CD4-positive, alpha-beta T cell treated with Interleukin-6 at 100 ng/mL for 8 hours (primary cell): ENCODE measurements at regions not wholly inside any gene's neighbourhood (a gene's known extent, or its start where the extent isn't known, plus 50 kb on each side); places are given as distances from the start of the nearest gene placed in this dataset.
A peak's percentile ranks its signal among the peaks of the same experiment; 100 is the strongest.

ENCODE experiments used
- DNase-seq: peaks from one replicate; pipeline ENCODE4 v3.0.0-alpha.2; 2020; ENCODE audit warnings: mixed read lengths, low spot score

GRCh38 chr14:76926521-76927251 lies 100.5 kb downstream of the LRRC74A start:
- DNase-seq = peak; percentile 71

- DNase-seq = no peak
These were observed 98.9 kb downstream of the LRRC74A start for GRCh38 chr14:76925097-76925441.

DNA sequence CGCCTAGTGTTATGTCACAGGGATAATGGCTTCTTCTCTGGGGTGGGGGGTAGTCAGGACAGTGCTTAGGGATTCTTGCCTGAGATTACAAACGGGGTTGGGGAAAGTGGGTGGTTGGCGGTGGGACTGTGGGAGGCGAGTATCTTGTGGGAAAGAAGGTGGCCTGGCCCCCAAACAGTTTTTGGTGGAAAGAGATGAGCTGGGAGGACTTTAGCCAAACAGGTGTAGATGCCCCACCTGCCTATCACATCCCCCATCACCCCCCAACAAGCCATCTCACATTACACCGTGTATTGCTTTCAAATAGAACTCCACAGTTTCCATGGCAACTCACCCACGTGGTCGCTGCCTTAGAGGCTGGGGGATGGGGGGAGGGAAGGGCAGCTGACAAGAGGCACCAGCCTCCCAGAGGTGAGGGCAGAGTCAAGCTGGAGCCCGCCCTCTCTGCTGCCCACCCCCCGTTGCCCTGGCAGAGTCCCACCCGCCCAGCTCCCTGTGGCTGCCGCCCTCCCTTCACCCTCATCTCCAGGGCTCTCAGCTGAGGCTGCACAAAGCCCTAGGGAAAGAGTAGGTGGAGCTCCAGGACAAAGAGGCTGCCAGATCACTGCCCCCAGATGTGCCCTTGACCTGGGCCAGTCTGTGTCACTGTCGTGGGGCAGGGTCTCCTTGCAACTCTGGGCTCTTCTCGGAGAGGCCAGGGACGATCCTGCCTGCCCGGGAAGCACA lies 98.3 kb downstream of the LRRC74A start:
- DNase-seq = no peak

DNA sequence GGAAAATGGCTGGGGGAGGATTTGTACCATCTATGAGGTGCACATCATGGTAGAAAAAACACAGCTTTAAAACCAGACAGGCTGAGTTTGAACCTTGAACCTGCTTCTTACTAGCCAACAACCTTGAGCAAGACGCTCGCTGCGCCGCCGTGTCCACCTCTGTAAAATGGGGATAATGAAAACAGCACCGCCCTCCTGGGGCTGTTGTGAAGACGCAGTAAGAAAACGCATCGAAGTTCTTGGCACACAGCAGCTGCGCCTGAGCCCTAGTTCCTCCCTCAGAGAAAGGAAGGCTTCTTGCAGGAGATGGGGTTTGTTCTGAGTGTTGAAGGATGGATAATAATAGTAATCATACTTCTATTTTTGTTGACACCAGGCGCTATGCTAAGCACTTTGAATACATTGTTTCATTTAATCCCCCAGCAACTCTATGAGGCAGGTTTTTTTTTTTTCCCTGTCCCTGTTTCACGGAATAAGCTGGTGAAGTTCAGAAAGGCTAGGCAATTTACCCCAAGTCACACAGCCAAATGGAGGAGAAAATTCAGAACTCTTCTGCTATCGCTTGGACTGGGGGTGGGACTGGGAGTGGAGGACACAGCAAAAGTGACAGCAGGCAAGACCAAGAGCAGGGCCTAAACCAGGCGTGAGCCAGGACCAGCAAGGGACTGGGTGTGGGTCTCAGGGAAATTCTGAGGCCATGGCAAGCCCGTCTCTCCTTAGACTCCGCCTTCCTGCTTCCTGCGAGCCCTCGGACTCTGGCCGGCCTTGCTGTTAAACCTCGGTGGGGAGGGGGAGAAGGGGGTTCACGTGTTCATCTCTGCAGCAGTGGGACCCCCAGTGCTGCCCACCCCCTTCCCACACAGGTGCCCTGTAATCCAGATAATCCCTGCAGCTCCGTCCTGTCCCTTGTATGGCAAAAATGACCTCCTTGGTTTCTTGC lies 97.5 kb downstream of the LRRC74A start:
- no peak for DNase-seq

DNA sequence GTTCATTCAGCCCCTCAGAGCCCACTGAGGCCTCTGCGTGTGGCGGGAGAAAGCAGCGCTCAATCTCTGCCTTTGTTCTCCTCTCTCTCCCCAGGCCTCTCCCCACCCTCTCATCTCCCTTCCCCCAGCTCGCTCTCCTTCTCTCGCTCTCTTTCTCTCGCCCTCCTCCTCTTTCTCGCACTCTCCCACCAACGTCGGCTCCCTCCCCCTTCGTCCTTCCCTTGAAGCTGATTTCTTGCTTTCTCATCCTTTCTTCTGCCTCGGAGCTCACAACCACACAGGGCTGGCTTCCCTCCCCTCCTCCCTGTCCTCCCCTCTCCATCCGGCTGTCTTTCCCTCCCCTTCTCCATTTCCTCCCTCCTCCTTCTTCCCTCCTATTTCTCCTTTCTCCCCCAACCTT lies 96.4 kb downstream of the LRRC74A start:
- no peak for DNase-seq

DNA sequence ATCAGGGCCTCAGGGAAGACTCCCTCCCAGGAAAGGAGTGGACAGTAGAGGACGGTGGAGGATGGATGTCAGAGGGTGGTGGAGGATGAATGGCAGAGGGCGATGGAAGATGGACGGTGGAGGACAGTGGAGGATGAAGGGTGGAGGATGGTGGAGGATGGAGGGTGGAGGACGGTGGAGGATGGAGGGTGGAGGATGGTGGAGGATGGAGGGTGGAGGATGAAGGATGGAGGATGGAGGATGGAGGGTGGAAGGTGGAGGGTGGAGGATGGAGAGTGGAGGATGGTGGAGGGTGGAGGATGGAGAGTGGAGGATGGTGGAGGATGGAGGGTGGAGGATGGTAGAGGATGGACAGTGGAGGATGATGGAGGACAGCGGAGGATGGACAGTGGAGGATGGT lies 95.9 kb downstream of the LRRC74A start:
- no peak for DNase-seq

DNA sequence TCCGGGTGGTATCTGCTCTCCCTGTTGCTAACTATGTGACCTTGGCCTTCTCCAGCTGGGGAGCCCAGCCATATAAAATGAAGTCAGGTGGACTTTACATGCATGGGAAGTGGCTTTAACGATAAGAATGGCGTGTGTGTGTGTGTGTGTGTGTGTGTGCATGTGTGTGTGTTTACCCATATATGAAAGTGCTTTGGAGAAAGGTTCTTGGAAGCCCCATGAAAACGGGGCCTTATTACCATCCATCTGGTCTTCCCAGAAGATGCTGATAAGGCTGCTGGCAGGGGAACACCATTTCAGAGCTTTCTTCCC lies 94.8 kb downstream of the LRRC74A start:
- DNase-seq = no peak

DNA sequence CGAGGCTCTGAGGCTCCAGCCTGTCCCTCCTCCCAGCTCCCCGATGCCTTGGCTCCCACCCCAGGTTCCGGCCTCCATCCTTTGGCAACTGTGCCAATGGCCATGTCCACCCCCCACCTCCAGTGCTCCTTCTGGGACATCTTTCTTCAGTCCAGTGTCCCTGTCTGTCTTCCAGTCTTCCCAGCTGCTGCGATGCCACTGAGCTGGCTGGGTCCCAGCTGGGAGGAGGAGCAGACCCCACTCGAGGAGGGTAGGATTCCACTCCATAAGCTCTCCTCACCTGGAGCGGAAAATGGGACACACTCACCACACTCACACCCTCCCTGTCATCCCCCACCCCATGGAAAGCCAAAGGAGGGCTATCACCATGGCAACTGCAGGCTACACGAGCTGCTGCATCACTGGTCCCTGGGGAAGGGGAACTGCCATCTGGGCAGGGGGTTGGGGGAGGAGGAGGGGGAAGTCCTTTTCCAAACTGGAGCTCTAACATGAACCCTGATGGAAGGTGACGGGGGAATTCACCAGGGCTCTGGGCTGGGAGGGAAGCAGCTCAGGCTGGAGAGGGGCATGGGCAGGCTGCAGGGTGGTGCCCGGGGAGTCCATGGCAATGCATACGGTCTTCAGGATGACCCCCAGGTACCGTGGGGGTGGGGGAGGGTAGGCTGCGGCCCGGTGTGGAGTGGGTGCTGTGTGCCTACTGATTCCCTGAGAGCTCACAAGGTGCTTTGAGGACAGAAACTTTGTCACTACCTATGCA lies 94.3 kb downstream of the LRRC74A start:
- DNase-seq = no peak

DNA sequence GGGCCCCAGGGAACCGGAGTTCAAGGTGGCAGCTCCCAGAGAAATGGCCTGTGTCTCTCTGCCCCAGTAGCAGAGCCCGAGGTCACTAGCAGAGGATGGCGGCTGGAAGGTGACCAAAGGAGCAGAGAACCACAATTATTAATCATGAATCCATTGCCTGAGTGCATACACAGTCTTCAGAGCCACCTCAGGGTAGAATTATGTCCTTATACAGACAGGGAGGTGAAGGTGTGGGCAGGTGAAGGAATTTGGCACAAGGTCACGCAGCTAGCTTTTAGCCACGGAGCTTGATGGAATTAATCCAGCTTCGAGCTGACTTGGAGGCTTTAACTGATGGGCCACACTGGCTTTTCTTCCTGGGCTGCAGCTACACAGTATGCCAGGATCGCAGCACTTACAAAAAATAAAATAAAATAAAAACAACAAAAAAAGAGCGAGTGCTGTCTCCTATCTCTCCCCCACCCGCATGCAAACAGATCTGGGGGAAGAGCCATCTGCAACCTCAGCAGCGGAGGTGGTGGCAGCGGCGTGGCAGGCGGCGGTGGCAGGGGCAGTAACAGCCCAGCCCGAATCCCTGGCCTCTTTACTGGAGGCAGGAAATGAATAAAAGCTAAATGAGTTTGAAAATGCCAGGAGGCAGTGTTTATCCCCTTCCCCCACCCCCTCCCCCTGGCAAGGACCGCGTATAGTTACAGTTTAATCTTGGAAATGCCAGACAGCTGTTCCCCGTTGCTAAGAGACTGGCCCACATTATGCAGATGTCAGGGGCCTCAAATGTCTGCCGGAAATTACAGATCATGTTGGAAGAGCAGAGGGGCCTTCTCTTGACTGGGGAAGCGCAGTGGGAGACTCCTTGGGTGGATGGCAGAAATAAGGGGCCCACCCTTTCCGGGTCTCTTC lies 93.5 kb downstream of the LRRC74A start:
- no peak for DNase-seq
